ENCODE measurements at regions not wholly inside any gene's neighbourhood (a gene's known extent, or its start where the extent isn't known, plus 50 kb on each side); places are given as distances from the start of the nearest gene placed in this dataset.

DNA sequence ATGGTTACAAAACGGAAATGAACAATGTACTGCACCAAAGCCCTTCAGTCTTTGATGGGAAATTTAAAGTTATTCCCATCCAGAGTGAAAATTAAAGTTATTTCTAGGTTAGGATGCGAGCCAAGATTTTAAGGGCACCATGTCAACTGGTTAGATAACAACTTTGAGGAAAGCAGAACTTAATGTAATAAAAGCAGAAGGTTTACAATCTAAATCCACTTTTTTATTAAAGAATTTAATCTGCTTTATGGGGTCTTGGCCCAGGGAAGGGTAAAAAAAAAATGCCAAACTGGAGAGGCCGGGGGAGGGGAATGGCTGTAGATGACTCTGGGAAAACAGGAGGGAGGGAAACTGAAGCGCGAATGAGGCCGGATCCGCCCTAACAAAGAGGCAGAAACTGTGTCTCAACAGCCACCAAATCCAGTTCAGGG lies 108.2 kb upstream of the ATF7IP start (continued):
- TF ChIP-seq, protein P1, sequence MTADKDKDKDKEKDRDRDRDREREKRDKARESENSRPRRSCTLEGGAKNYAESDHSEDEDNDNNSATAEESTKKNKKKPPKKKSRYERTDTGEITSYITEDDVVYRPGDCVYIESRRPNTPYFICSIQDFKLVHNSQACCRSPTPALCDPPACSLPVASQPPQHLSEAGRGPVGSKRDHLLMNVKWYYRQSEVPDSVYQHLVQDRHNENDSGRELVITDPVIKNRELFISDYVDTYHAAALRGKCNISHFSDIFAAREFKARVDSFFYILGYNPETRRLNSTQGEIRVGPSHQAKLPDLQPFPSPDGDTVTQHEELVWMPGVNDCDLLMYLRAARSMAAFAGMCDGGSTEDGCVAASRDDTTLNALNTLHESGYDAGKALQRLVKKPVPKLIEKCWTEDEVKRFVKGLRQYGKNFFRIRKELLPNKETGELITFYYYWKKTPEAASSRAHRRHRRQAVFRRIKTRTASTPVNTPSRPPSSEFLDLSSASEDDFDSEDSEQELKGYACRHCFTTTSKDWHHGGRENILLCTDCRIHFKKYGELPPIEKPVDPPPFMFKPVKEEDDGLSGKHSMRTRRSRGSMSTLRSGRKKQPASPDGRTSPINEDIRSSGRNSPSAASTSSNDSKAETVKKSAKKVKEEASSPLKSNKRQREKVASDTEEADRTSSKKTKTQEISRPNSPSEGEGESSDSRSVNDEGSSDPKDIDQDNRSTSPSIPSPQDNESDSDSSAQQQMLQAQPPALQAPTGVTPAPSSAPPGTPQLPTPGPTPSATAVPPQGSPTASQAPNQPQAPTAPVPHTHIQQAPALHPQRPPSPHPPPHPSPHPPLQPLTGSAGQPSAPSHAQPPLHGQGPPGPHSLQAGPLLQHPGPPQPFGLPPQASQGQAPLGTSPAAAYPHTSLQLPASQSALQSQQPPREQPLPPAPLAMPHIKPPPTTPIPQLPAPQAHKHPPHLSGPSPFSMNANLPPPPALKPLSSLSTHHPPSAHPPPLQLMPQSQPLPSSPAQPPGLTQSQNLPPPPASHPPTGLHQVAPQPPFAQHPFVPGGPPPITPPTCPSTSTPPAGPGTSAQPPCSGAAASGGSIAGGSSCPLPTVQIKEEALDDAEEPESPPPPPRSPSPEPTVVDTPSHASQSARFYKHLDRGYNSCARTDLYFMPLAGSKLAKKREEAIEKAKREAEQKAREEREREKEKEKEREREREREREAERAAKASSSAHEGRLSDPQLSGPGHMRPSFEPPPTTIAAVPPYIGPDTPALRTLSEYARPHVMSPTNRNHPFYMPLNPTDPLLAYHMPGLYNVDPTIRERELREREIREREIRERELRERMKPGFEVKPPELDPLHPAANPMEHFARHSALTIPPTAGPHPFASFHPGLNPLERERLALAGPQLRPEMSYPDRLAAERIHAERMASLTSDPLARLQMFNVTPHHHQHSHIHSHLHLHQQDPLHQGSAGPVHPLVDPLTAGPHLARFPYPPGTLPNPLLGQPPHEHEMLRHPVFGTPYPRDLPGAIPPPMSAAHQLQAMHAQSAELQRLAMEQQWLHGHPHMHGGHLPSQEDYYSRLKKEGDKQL (CRISPR knock-in tag; IDR thresholded peaks at IDR 0.05; ENCODE audit: low read depth) = no peak
- TF ChIP-seq IKZF4 (CRISPR knock-in tag; IDR thresholded peaks at IDR 0.05; ENCODE audit: borderline replicate concordance, low read depth, not compliant biosample characterization) (no peak), ZNF773 (CRISPR knock-in tag; IDR thresholded peaks at IDR 0.05; ENCODE audit: borderline replicate concordance) (no peak), STAG1 (CRISPR knock-in tag; IDR thresholded peaks at IDR 0.05) (0 out of 2 replicates have a peak, but pooled peaks have one; percentile 2), ESRRA (CRISPR knock-in tag; IDR thresholded peaks at IDR 0.05; ENCODE audit: low read depth) (no peak), ZNF850 (CRISPR knock-in tag; conservative IDR thresholded peaks at IDR 0.05) (no peak), RXRB (CRISPR knock-in tag; IDR thresholded peaks at IDR 0.05; ENCODE audit: borderline replicate concordance) (no peak), ZNF441 (CRISPR knock-in tag; IDR thresholded peaks at IDR 0.05; ENCODE audit: borderline replicate concordance) (peak; percentile 86; the same call in 1 of the 2 replicates), ETV5 (CRISPR knock-in tag; IDR thresholded peaks at IDR 0.05; ENCODE audit: borderline replicate concordance) (0 out of 2 replicates have a peak, but pooled peaks have one; percentile 10), BRCA1 (CRISPR knock-in tag; IDR thresholded peaks at IDR 0.05) (0 out of 2 replicates have a peak, but pooled peaks have one; percentile 23), SP5 (CRISPR knock-in tag; IDR thresholded peaks at IDR 0.05; ENCODE audit: borderline replicate concordance, low read depth) (peak; percentile 52; the same call in 1 of the 2 replicates), ZFAT (CRISPR knock-in tag; conservative IDR thresholded peaks at IDR 0.05) (no peak), REL (CRISPR knock-in tag; conservative IDR thresholded peaks at IDR 0.05) (no peak), ZNF382 (CRISPR knock-in tag; IDR thresholded peaks at IDR 0.05; ENCODE audit: borderline replicate concordance) (no peak)
- TF ChIP-seq, protein P2, sequence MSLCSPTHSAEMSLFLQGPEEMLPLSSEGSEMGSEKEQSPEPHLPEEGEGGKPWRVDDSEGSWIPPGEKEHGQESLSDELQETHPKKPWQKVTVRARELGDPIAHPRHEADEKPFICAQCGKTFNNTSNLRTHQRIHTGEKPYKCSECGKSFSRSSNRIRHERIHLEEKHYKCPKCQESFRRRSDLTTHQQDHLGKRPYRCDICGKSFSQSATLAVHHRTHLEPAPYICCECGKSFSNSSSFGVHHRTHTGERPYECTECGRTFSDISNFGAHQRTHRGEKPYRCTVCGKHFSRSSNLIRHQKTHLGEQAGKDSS (CRISPR knock-in tag; IDR thresholded peaks at IDR 0.05; ENCODE audit: borderline replicate concordance, low read depth) = no peak
- TF ChIP-seq, protein P3, sequence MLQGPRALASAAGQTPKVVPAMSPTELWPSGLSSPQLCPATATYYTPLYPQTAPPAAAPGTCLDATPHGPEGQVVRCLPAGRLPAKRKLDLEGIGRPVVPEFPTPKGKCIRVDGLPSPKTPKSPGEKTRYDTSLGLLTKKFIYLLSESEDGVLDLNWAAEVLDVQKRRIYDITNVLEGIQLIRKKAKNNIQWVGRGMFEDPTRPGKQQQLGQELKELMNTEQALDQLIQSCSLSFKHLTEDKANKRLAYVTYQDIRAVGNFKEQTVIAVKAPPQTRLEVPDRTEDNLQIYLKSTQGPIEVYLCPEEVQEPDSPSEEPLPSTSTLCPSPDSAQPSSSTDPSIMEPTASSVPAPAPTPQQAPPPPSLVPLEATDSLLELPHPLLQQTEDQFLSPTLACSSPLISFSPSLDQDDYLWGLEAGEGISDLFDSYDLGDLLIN (CRISPR knock-in tag; IDR thresholded peaks at IDR 0.05; ENCODE audit: borderline replicate concordance) = no peak
- TF ChIP-seq, protein P4, sequence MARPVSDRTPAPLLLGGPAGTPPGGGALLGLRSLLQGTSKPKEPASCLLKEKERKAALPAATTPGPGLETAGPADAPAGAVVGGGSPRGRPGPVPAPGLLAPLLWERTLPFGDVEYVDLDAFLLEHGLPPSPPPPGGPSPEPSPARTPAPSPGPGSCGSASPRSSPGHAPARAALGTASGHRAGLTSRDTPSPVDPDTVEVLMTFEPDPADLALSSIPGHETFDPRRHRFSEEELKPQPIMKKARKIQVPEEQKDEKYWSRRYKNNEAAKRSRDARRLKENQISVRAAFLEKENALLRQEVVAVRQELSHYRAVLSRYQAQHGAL (CRISPR knock-in tag; IDR thresholded peaks at IDR 0.05; ENCODE audit: not compliant biosample characterization) = no peak
- TF ChIP-seq, protein P5, sequence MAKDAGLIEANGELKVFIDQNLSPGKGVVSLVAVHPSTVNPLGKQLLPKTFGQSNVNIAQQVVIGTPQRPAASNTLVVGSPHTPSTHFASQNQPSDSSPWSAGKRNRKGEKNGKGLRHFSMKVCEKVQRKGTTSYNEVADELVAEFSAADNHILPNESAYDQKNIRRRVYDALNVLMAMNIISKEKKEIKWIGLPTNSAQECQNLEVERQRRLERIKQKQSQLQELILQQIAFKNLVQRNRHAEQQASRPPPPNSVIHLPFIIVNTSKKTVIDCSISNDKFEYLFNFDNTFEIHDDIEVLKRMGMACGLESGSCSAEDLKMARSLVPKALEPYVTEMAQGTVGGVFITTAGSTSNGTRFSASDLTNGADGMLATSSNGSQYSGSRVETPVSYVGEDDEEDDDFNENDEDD (CRISPR knock-in tag; IDR thresholded peaks at IDR 0.05; ENCODE audit: borderline replicate concordance) = peak; percentile 23; the same call in 1 of the 2 replicates
- TF ChIP-seq, protein P6, sequence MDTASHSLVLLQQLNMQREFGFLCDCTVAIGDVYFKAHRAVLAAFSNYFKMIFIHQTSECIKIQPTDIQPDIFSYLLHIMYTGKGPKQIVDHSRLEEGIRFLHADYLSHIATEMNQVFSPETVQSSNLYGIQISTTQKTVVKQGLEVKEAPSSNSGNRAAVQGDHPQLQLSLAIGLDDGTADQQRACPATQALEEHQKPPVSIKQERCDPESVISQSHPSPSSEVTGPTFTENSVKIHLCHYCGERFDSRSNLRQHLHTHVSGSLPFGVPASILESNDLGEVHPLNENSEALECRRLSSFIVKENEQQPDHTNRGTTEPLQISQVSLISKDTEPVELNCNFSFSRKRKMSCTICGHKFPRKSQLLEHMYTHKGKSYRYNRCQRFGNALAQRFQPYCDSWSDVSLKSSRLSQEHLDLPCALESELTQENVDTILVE (CRISPR knock-in tag; IDR thresholded peaks at IDR 0.05) = no peak

Data from HepG2 (cell line).